Ascending aorta (tissue), 2 donors: ENCODE measurements at regions not wholly inside any gene's neighbourhood (a gene's known extent, or its start where the extent isn't known, plus 50 kb on each side); places are given as distances from the start of the nearest gene placed in this dataset.
"Not testable (repeated sequence)": the region's sequence is repeated elsewhere in the genome, so short reads cannot be mapped to it uniquely, and the experiment has no call there.

Experiments
- DNase-seq, 2 donors: peaks; one replicate each; pipeline ENCODE4 v3.0.0-alpha.2; 2019; ENCODE audit warnings: low spot score in 2 of 2
- H3K27ac ChIP-seq, 2 donors: fragments of 200-600 bp; sonication (generic); one replicate each; pipeline ENCODE4 v1.5.1; 2016 to 2017; ENCODE audit warnings: mild to moderate bottlenecking in 1 of 2
- H3K27me3 ChIP-seq: fragments of 200-600 bp; sonication (generic); one replicate; pipeline ENCODE4 v1.5.1; 2017
- H3K36me3 ChIP-seq, 2 donors: fragments of 200-600 bp; sonication (generic); one replicate each; pipeline ENCODE4 v1.5.1; 2016
- H3K4me1 ChIP-seq, 2 donors: fragments of 200-600 bp; sonication (generic); one replicate each; pipeline ENCODE4 v1.5.1; 2016 to 2017; ENCODE audit warnings: mild to moderate bottlenecking in 1 of 2
- H3K4me3 ChIP-seq, 2 donors: fragments of 200-600 bp; sonication (generic); one replicate each; pipeline ENCODE4 v1.5.1; 2016 to 2017; ENCODE audit warnings: mild to moderate bottlenecking in 1 of 2
- H3K9me3 ChIP-seq, 2 donors: fragments of 200-600 bp; sonication (generic); one replicate each; pipeline ENCODE4 v1.5.1; 2016
- CTCF ChIP-seq, 3 experiments: fragments of 200-600 bp in 2 of 3; fragments of 450-650 bp in 1 of 3; sonication (generic) in 2 of 3; IDR thresholded peaks; one replicate each; pipeline ENCODE4 v1.5.1; 2016 to 2019; ENCODE audit warnings: antibody characterized with exemption in 3 of 3, mild to moderate bottlenecking in 1 of 3, moderate library complexity in 1 of 3
- intact Hi-C: fragments of 100-400 bp; cut with DNase I; formaldehyde crosslinking; loops from one replicate; pipeline ENCODE4 v1.15.1; 2023

- H3K4me3 ChIP-seq, result no peak overlapping the region
- no peaks in the 10 kb centered on the region for H3K27me3 ChIP-seq
- intact Hi-C loops, result no loop called here
- no peak for TF ChIP-seq CTCF (IDR thresholded peaks at IDR 0.05)
- no peaks in the 10 kb centered on the region for H3K4me1 ChIP-seq
- no peak overlapping the region for H3K27ac ChIP-seq
- no peaks in the 10 kb centered on the region for H3K9me3 ChIP-seq
- no peak for DNase-seq
- H3K36me3 ChIP-seq, result no peaks in the 10 kb centered on the region
Observed at GRCh38 chr2:16932826-16933225, 267.2 kb upstream of the CYRIA start.

- DNase-seq, result no peak
- intact Hi-C loops, result no loop called here
- no peak overlapping the region for H3K4me3 ChIP-seq
Observed at GRCh38 chr2:16931441-16931840, 265.8 kb upstream of the CYRIA start.

GRCh38 chr2:16927398-16927797, 261.8 kb upstream of the CYRIA start:
- H3K4me3 ChIP-seq, result no peak overlapping the region
- DNase-seq, result no peak
- intact Hi-C loops, result no loop called here
- H3K27me3 ChIP-seq, result no peaks in the 10 kb centered on the region
- no peaks in the 10 kb centered on the region for H3K4me1 ChIP-seq
- no peak for TF ChIP-seq CTCF (IDR thresholded peaks at IDR 0.05)
- no peaks in the 10 kb centered on the region for H3K9me3 ChIP-seq
- no peaks in the 10 kb centered on the region for H3K36me3 ChIP-seq
- no peak overlapping the region for H3K27ac ChIP-seq

More at GRCh38 chr2:16931441-16931840, 265.8 kb upstream of the CYRIA start:
- Histone ChIP-seq H3K4me1 (no peaks in the 10 kb centered on the region), H3K36me3 (no peaks in the 10 kb centered on the region), H3K9me3 (no peaks in the 10 kb centered on the region), H3K27me3 (no peaks in the 10 kb centered on the region), H3K27ac (no peak overlapping the region)
- TF ChIP-seq CTCF (IDR thresholded peaks at IDR 0.05), result no peak

GRCh38 chr2:16925145-16925544, 259.5 kb upstream of the CYRIA start:
- intact Hi-C loops, result no loop called here
- no peak for TF ChIP-seq CTCF (IDR thresholded peaks at IDR 0.05)
- DNase-seq, result no peak
- H3K4me3 ChIP-seq, result no peak overlapping the region
- no peaks in the 10 kb centered on the region for H3K9me3 ChIP-seq
- H3K27me3 ChIP-seq, result no peaks in the 10 kb centered on the region
- H3K36me3 ChIP-seq, result no peaks in the 10 kb centered on the region
- no peaks in the 10 kb centered on the region for H3K4me1 ChIP-seq
- no peak overlapping the region for H3K27ac ChIP-seq

GRCh38 chr2:16915341-16915755, 249.7 kb upstream of the CYRIA start:
- H3K4me1 ChIP-seq, intact Hi-C loops, H3K9me3 ChIP-seq, H3K27me3 ChIP-seq, H3K36me3 ChIP-seq, DNase-seq, H3K27ac ChIP-seq, H3K4me3 ChIP-seq: not testable (repeated sequence)

- H3K27ac ChIP-seq, result no peak overlapping the region
- H3K4me3 ChIP-seq, result no peak overlapping the region
- H3K36me3 ChIP-seq, result no peaks in the 10 kb centered on the region
- H3K9me3 ChIP-seq, result no peaks in the 10 kb centered on the region
- intact Hi-C loops, result no loop called here
- H3K27me3 ChIP-seq, result no peaks in the 10 kb centered on the region
- no peak for TF ChIP-seq CTCF (IDR thresholded peaks at IDR 0.05)
- DNase-seq, result no peak
- H3K4me1 ChIP-seq, result no peaks in the 10 kb centered on the region
Observed at GRCh38 chr2:16911746-16912145, 246.1 kb upstream of the CYRIA start.
